ENCODE measurements at regions not wholly inside any gene's neighbourhood (a gene's known extent, or its start where the extent isn't known, plus 50 kb on each side); places are given as distances from the start of the nearest gene placed in this dataset.
"Not testable (repeated sequence)": the region's sequence is repeated elsewhere in the genome, so short reads cannot be mapped to it uniquely, and the experiment has no call there.

- DNase-seq: not testable (repeated sequence)
These were observed 82.2 kb upstream of the ANTXRL start for GRCh38 chr10:46204482-46205102.

GRCh38 chr10:46210427-46210826 lies 76.4 kb upstream of the ANTXRL start:
- DNase-seq: not testable (repeated sequence)

DNA sequence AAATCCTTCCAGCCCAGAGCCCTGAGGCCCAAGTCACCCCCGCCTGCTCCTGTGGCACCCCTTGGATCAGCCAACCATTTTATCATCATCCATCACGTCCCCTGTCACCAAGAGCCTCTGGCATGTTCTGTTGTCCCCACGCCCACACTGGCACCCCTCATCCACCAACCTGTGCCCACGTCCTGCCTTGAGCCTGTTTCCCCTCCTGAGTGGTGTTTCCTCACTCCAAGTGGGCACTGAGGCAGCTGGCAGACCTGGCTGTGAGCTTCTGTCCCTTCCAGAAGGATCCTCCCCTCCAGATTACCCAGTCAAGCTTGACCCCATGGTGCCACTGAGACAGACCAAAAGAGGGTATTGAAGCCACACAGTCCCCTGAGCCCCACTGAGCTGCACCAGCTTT lies 71.4 kb upstream of the ANTXRL start:
- no peak for DNase-seq

GRCh38 chr10:46216003-46216634 lies 70.7 kb upstream of the ANTXRL start:
- no peak for DNase-seq

GRCh38 chr10:46216836-46217751 lies 69.7 kb upstream of the ANTXRL start:
- DNase-seq: no peak

- DNase-seq: no peak
These were observed 68.9 kb upstream of the ANTXRL start for GRCh38 chr10:46217752-46218453.

DNA sequence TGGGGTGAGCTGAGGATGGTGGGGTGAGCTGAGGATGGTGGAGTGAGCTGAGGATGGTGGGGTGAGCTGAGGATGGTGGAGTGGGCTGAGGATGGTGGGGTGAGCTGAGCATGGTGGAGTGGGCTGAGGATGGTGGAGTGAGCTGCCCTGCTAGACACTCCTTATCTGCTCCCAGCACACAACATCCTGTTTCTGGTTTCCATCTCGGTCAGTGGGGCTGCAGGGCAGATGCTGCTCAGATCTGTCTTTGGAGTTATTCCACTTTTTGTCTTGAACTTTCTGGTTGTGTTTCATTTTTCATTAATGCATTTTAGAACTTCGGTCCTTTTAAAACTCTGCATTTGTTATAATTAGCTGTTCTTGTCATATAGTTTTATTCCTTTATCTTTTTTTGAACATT lies 67.9 kb upstream of the ANTXRL start:
- no peak for DNase-seq

- not testable (repeated sequence) for DNase-seq
These were observed 67.3 kb upstream of the ANTXRL start for GRCh38 chr10:46219431-46219990.

DNA sequence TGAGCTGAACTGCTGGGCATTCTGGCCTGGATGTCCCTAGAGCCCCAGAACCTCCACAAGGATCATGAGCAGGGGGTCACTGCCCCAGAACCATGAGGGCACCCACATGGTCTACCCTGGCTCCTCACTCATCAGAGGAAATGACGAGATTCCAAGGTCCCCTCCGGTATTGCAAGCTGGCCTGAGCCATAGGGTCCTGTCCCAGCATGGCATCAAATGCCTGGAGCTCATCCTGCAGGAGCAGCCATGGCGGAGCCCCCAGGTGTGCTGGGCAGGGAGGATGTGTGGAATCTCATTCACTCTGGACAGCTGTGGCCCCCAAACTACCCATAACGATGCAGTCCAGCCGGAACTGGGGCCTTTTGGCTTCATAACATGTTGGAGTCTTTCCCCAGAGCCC lies 66.6 kb upstream of the ANTXRL start:
- DNase-seq: no peak

DNA sequence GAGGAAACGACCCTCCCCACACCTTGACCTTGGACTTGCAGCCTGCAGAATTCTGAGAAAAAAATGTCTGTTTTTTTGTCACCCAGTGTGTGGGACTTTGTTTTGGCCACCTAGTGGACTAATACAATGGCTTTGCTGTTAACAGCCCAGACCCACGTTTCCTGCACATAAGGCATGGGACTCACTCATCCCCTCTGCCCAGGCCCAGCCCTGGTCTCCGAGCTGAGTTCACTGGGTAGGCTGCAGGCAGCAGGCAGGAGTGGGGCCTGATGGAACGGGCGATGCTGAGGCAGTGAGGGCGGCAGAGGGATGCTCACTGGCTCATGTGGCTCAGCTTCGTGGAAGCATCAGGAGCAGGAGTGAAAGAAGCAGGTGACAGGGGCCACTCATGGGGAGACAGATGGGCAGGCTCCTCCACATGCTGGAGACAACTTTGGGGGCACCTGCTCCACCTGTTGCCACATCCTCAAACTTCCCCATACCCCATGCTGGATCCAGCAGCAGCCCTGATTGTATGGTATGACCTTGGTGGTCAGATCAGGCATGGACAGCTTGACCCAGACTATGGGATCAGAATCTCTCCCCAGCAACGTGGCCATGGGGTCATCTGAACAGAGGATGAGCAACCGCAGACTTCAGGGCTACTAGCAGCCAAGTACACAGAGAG lies 65.8 kb upstream of the ANTXRL start:
- no peak for DNase-seq

- no peak for DNase-seq
These were observed 64.3 kb upstream of the ANTXRL start for GRCh38 chr10:46222364-46222935.

- peak; percentile 16 for DNase-seq
These were observed 63.7 kb upstream of the ANTXRL start for GRCh38 chr10:46223064-46223480.

GRCh38 chr10:46223626-46224413 lies 63.0 kb upstream of the ANTXRL start:
- DNase-seq: no peak

DNA sequence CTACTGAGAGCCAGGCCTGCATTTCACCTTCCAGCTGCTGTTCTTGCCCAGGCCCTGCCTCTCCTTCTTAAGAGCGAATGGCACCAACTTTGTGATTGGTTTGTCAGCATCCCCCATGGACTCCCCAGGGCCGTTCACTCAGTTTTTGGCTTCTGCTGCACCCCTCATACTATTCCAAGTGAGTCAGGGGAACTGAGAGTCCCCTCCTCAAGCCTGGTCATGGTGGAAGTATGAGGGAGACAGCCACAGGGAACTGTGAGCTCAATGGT lies 62.4 kb upstream of the ANTXRL start:
- DNase-seq: no peak

- DNase-seq: no peak
These were observed 61.2 kb upstream of the ANTXRL start for GRCh38 chr10:46225597-46225996.

DNA sequence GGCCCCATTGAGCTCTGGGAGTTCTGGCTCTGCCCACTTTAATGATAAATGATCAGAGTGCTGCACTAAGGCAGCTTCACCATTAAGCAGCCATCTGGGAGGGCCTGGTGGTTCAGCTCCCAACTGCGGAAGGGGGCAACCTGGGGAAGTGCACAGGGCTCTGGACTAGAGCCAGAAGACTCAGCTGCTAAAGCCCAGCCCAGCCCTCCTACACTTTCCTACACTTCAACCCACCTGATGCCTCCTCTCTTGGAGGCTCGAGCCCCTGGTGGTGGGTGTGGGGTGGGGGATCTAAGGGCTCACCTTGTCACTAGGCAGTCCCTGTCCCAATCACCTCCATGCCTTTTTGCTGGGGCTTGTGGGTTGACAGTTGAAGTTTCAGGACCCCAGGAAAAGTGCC lies 60.6 kb upstream of the ANTXRL start:
- DNase-seq: no peak

DNA sequence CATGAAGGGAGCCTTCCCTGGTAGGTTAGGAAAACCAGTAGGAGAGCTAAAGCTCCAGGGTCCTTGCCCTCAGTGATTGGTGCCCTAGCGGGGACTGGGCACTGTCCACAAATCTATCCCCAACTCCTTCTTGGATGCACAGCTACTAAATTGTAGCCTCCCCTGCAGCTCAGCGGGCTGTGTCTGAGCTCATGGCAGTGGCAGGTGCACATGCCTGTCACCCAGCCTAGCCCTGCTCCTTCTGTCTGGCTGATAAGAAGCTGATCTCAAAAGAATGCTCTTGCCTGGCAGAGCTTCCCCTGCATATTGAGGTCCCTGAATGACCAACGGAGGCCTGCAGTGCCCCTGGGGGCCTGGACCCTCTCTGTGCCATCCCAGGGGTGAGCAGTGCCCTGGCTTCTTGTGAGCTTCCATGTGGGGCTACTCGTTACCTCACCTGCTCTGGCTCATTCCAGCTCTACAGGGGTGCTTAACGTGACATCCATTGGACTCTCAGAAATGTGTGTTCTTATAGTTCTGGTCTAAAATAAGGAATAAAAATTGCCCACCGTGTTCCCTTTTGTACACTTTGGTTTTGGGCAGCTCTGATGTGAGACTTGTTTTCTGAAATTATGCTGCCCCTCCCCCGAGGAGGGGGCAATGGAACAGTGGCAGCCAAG lies 59.8 kb upstream of the ANTXRL start:
- DNase-seq: no peak

DNA sequence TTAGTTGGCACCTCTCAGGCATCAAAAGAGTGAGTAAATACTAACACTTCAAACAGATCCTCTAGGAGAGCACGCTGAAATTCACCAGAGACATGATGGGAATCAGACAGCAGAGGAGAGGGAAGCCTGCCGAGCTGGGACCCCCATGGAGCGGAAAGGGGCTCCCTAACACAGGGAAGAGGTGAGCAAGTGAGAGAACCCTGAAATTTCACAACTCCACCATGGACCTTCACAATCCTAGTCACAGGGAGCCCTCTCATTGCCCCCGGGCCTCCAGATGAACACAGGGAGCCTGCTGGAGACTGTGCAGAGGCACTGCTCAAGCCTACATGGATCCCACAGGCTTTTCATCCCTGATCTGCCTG lies 59.2 kb upstream of the ANTXRL start:
- no peak for DNase-seq

DNA sequence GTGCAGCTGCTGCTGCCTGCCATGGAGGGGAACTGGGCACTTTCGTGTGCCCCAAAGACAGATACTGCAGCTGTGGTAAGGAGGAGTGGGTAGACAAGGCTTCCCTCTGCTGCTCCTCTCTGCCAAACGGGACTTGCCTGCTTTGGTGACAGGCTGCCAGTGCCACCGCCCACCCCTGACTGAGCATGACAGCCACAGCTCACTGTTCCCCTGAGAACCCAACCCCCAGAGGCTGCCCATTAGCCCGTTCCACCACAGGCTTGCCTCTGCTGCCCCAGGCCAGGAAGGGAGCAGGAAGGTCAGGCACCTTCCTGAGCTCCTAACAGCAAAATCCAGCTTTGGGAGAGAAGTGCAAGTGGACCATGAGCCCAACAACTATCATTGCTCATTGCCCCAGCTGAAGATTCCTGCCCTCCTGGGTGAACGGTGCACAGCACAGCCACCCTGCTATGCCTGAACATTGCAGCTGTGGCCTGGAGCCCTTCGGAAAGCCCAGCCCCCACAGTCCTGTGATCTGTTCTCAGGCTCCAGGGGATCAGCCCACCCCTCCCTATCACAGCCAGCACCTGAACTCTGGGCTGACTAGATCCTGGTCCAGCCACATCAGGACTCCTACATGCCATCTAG lies 58.7 kb upstream of the ANTXRL start:
- no peak for DNase-seq

- DNase-seq: peak; percentile 61
These were observed 58.2 kb upstream of the ANTXRL start for GRCh38 chr10:46228563-46229071.

Measured in stimulated activated CD4-positive, alpha-beta T cell treated with anti-CD3 and anti-CD28 coated beads, Interleukin-4, amount 100 ng/mL, for 1 hour (primary cell).